Fibroblast of lung (primary cell): ENCODE measurements at regions not wholly inside any gene's neighbourhood (a gene's known extent, or its start where the extent isn't known, plus 50 kb on each side); places are given as distances from the start of the nearest gene placed in this dataset.

Source experiments
- CTCF ChIP-seq, 2 donors: IDR thresholded peaks in 1 of 2; conservative IDR thresholded peaks in 1 of 2; 1 replicate in 1 of 2; 2 replicates in 1 of 2; pipeline ENCODE4 v1.5.1; 2011 to 2012; ENCODE audit warnings: low read length in 2 of 2, control low read depth in 1 of 2, inconsistent platforms in 1 of 2, low read depth in 1 of 2, mild to moderate bottlenecking in 1 of 2
- EZH2 ChIP-seq: IDR thresholded peaks from 2 replicates; pipeline ENCODE4 v1.5.1; 2012; ENCODE audit warnings: low read length, control low read depth, mild to moderate bottlenecking; ENCODE audit errors: missing control alignments

- TF ChIP-seq CTCF (conservative IDR thresholded peaks at IDR 0.05 in 1 of 2, IDR thresholded peaks at IDR 0.05 in 1 of 2; ENCODE audit: low read depth in 1 of 2, low read length in 2 of 2) (no peak), EZH2 (no peak)
Observed at GRCh38 chr22:44555046-44555445, 57.0 kb upstream of the RTL6 start.
